Omental fat pad (tissue), 3 donors: ENCODE measurements at regions not wholly inside any gene's neighbourhood (a gene's known extent, or its start where the extent isn't known, plus 50 kb on each side); places are given as distances from the start of the nearest gene placed in this dataset.
"Not testable (repeated sequence)": the region's sequence is repeated elsewhere in the genome, so short reads cannot be mapped to it uniquely, and the experiment has no call there.

ENCODE experiments used
- ATAC-seq: fragments of 150-250 bp; one replicate; pipeline ENCODE4 v1.9.1; 2016; ENCODE audit warnings: mild to moderate bottlenecking, moderate library complexity; ENCODE audit not compliant: low FRiP score
- DNase-seq: peaks from one replicate; pipeline ENCODE4 v3.0.0-alpha.2; 2019; ENCODE audit warnings: low spot score
- CTCF ChIP-seq, 3 donors: fragments of 450-650 bp; IDR thresholded peaks; one replicate each; pipeline ENCODE4 v1.5.1; 2016 to 2017; ENCODE audit warnings: antibody characterized with exemption in 3 of 3, mild to moderate bottlenecking in 3 of 3, moderate library complexity in 2 of 3

- no peak for TF ChIP-seq CTCF (IDR thresholded peaks at IDR 0.05)
- no peak for DNase-seq
- no peak for ATAC-seq
Measured at GRCh38 chr5:157963244-157963643, 104.3 kb upstream of the CLINT1 start.

- ATAC-seq, DNase-seq: not testable (repeated sequence)
Measured at GRCh38 chr5:157962686-157963085, 103.7 kb upstream of the CLINT1 start.

- ATAC-seq (no peak), DNase-seq (no peak)
- no peak for TF ChIP-seq CTCF (IDR thresholded peaks at IDR 0.05)
Measured at GRCh38 chr5:157961896-157962590, 103.1 kb upstream of the CLINT1 start.

- ATAC-seq (no peak), DNase-seq (no peak)
- no peak for TF ChIP-seq CTCF (IDR thresholded peaks at IDR 0.05)
Measured at GRCh38 chr5:157961176-157961575, 102.2 kb upstream of the CLINT1 start.

DNA sequence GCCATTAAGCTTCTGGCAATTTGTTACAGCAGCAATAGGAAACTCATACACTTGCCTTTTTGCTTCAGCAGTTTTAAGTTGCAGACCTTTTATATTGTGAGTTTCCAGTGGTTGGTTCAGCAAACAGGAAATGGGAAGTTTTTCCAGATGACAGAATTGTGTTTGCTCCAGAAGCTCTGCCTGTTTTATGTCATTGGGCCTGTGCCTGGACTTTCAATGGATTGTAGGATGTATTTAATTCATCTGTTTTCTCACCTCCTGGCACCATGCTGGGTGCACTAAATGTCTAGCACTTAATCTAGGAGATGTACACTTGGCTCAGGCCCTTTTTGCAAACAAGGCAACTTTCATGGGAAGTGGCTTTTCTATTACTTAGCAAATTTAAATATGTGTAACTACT is 100.4 kb upstream of the CLINT1 start:
- no peak for DNase-seq
- no peak for ATAC-seq
- TF ChIP-seq CTCF (IDR thresholded peaks at IDR 0.05): no peak

DNA sequence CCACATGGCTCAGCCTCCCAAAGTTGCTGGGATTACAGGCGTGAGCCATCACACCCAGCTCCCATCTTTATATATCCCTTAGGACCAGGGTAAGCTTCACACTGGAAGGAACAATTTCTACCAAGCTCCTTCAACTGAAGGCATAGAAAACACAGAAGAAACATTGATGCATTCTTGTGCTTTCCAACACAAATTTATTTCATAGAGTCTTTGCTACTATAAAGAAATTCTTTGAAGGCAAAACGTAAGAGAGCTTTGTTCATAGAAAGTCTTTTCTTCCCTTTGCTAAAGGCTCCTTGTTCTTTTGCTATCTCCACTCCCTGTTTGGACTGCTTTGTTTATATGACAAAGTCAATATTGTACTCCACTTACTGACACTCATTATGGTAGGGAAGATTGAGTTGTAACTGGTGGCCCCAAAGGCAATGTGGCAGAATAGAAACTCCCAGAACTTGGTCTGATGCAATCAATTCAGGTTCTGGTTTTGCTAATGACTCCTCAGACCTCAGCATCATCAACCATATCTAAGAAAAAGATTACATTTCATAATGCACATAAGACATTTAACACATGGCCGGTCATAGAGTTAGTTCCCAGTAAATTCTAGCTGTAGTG is 97.4 kb upstream of the CLINT1 start:
- DNase-seq (no peak), ATAC-seq (no peak)
- TF ChIP-seq CTCF (IDR thresholded peaks at IDR 0.05): no peak

DNA sequence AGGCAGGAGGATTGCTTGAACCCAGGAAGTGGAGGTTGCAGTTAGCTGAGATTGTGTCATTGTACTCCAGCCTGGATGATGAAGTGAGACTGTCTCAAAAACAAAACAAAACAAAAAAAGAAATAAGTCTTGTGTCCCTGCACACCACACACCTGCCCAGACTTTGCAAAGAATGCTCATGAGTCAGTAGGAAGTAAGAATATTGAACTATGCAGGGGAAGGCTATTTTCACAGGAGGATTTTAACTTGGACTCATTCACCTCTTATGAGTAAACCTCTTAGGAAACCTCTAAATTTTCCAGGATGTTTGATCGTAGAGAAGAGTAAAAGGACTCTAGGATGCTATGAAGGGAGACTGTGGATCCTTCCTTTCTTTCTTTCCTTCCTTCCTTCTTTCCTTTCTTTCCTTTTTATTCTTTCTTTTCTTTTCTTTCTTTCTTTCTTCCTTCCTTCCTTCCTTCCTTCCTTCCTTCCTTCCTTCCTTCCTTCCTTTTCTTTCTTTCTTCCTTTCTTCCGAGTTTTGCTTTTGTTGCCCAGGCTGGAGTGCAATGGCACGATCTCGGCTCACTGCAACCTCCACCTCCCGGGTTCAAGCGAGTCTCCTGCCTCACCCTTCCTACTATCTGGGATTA is 96.7 kb upstream of the CLINT1 start:
- no peak for ATAC-seq
- no peak for TF ChIP-seq CTCF (IDR thresholded peaks at IDR 0.05)
- no peak for DNase-seq
